NB4 (cell line): ENCODE measurements at regions not wholly inside any gene's neighbourhood (a gene's known extent, or its start where the extent isn't known, plus 50 kb on each side); places are given as distances from the start of the nearest gene placed in this dataset.

Source experiments
- DNase-seq: peaks from one replicate; pipeline ENCODE4 v3.0.0; 2010; ENCODE audit warnings: low read depth
- H3K4me3 ChIP-seq: one replicate; pipeline ENCODE4 v1.5.1; 2011; ENCODE audit warnings: mild to moderate bottlenecking, low read depth, low read length, moderate library complexity
- CTCF ChIP-seq: IDR thresholded peaks from one replicate; pipeline ENCODE4 v1.5.1; 2012; ENCODE audit warnings: low read depth, low read length
- MYC ChIP-seq: IDR thresholded peaks from 2 replicates; pipeline ENCODE4 v1.6.1; 2011; ENCODE audit warnings: low read depth, low read length
- POLR2A ChIP-seq: IDR thresholded peaks from 2 replicates; pipeline ENCODE4 v1.6.1; 2011; ENCODE audit warnings: mild to moderate bottlenecking; ENCODE audit not compliant: insufficient read length; ENCODE audit errors: extremely low read depth
- TF ChIP-seq, protein P1 (sequence below): IDR thresholded peaks from 2 replicates; pipeline ENCODE4 v1.6.1; 2011; ENCODE audit warnings: low read depth, low read length

- TF ChIP-seq POLR2A, result no peak
- TF ChIP-seq, protein P1, sequence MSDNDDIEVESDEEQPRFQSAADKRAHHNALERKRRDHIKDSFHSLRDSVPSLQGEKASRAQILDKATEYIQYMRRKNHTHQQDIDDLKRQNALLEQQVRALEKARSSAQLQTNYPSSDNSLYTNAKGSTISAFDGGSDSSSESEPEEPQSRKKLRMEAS, result no peak
- no peak for TF ChIP-seq CTCF
- TF ChIP-seq MYC, result no peak
- no peak for DNase-seq
- no peak overlapping the region for H3K4me3 ChIP-seq
These were observed 245.7 kb downstream of the ZIC1 start for GRCh38 chr3:147654827-147655226.

DNA sequence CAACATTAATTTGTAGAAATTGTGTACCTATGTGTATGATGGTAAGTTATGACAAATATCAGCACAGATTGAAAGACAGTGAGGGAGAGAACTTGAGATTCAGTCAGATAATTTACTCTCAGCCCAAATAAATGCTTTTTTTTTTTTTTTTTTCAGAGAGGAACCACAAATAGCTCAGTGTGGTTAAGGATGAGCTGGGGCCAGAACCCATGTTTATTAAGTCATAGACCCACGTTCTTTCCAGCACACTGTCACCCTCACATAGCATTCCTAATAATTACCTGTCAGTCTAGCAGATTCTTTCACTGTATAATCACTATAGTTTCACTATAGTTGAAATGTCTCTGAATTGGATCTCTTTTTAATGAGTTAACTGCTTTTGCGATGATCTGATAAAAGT lies 246.1 kb downstream of the ZIC1 start:
- no peak for DNase-seq
- TF ChIP-seq, protein P1, result no peak
- TF ChIP-seq CTCF (no peak), POLR2A (no peak)
- no peak overlapping the region for H3K4me3 ChIP-seq

DNA sequence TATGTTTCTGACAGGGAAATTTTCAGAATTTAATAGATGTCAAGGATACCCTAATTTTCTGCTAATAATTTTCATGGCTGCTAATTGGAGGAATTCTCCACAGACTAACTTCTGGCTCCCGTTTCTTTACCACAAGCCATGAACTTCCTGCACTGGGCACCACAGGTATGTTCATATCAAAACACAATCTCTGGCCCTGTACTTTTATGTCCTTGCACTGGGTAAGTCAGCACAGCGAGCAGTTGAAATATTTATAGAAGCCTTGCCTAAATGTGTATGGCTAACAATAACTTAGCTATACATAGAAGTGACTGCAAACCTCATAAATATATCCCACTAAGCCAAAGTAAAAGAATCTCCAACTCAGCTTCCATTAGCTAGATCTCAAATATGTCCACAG lies 246.9 kb downstream of the ZIC1 start:
- no peak overlapping the region for H3K4me3 ChIP-seq
- DNase-seq, result no peak
- TF ChIP-seq, protein P1, result no peak
- no peak for TF ChIP-seq POLR2A
- TF ChIP-seq MYC, result no peak
- no peak for TF ChIP-seq CTCF

- H3K4me3 ChIP-seq, result no peak overlapping the region
- TF ChIP-seq, protein P1, result no peak
- TF ChIP-seq POLR2A (no peak), MYC (no peak), CTCF (no peak)
- DNase-seq, result no peak
These were observed 252.8 kb downstream of the ZIC1 start for GRCh38 chr3:147661916-147662315.

- no peak overlapping the region for H3K4me3 ChIP-seq
- DNase-seq, result no peak
- TF ChIP-seq POLR2A (no peak), MYC (no peak), CTCF (no peak)
- TF ChIP-seq, protein P1, result no peak
These were observed 253.5 kb downstream of the ZIC1 start for GRCh38 chr3:147662705-147663104.

- DNase-seq, result no peak
- no peak overlapping the region for H3K4me3 ChIP-seq
These were observed 259.9 kb downstream of the ZIC1 start for GRCh38 chr3:147669077-147669476.

More at GRCh38 chr3:147669077-147669476, 259.9 kb downstream of the ZIC1 start:
- TF ChIP-seq POLR2A (no peak), CTCF (no peak), MYC (no peak)
- TF ChIP-seq, protein P1, result no peak
